BJ (cell line): ENCODE measurements at regions not wholly inside any gene's neighbourhood (a gene's known extent, or its start where the extent isn't known, plus 50 kb on each side); places are given as distances from the start of the nearest gene placed in this dataset.

Source experiments
- CTCF ChIA-PET: fragments of 350-600 bp; formaldehyde crosslinking; extraction: SDS; loops from one replicate; lab custom pipeline; 2021; ENCODE audit warnings: antibody characterized with exemption, inconsistent platforms; lab: Yijun Ruan, JAX
- POLR2A ChIA-PET: fragments of 300-600 bp; sonication (Branson Sonifier 250); formaldehyde crosslinking; extraction: SDS; loops from one replicate; lab custom pipeline; 2021; ENCODE audit warnings: antibody characterized with exemption; lab: Charles Lee
- DNase-seq: peaks from one replicate; pipeline ENCODE4 v3.0.0-alpha.2; 2011; ENCODE audit warnings: low read depth
- H3K27me3 ChIP-seq: 2 replicates; pipeline ENCODE4 v1.6.0; 2011; ENCODE audit warnings: low read length; ENCODE audit not compliant: control insufficient read depth, insufficient read depth
- H3K36me3 ChIP-seq: 2 replicates; pipeline ENCODE4 v1.5.1; 2011; ENCODE audit warnings: low read length; ENCODE audit not compliant: control insufficient read depth, insufficient read depth
- H3K4me3 ChIP-seq: 2 replicates; pipeline ENCODE4 v1.5.1; 2011; ENCODE audit warnings: low read depth, mild to moderate bottlenecking, control low read depth, low read length
- TF ChIP-seq, protein P1 (sequence below): IDR thresholded peaks from 2 replicates; pipeline ENCODE4 v1.5.1; 2011; ENCODE audit warnings: low read depth, mild to moderate bottlenecking, control low read depth, inconsistent platforms, low read length, moderate library complexity; ENCODE audit not compliant: insufficient read depth

GRCh38 chr6:128632131-128632530, 111.7 kb upstream of the PTPRK start:
- ChIA-PET POLR2A (no interaction called here), CTCF (interaction anchor here (1.1 kb wide), 1 partner anchor 11 kb away, joined by 3 read pairs; no protein-coding TSS in a partner anchor)
- Histone ChIP-seq H3K36me3 (no peaks in the 10 kb centered on the region), H3K4me3 (no peak overlapping the region), H3K27me3 (no peaks in the 10 kb centered on the region)
- DNase-seq = no peak
- TF ChIP-seq, protein P1, sequence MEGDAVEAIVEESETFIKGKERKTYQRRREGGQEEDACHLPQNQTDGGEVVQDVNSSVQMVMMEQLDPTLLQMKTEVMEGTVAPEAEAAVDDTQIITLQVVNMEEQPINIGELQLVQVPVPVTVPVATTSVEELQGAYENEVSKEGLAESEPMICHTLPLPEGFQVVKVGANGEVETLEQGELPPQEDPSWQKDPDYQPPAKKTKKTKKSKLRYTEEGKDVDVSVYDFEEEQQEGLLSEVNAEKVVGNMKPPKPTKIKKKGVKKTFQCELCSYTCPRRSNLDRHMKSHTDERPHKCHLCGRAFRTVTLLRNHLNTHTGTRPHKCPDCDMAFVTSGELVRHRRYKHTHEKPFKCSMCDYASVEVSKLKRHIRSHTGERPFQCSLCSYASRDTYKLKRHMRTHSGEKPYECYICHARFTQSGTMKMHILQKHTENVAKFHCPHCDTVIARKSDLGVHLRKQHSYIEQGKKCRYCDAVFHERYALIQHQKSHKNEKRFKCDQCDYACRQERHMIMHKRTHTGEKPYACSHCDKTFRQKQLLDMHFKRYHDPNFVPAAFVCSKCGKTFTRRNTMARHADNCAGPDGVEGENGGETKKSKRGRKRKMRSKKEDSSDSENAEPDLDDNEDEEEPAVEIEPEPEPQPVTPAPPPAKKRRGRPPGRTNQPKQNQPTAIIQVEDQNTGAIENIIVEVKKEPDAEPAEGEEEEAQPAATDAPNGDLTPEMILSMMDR = no peak

DNA sequence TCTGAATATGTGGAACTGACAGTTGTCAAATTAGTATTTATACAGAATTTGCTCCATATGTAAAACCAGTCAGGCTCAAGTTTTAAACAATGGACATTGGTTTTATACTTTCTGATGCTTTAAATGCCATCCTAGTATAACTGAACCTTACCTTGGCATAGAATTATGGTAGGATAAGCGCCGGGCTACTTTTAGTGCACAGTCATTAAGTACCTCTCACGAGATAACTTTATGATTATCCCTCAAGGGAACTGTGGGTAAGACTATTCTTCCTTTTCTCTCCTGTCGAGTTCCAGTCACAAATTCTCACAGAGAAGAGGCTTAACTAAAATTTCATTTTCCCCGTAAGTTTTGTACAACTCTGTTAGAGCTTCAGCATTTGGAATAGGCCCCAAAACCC, 110.6 kb upstream of the PTPRK start:
- POLR2A ChIA-PET = no interaction called here
- TF ChIP-seq, protein P1 = no peak
- DNase-seq = no peak

DNA sequence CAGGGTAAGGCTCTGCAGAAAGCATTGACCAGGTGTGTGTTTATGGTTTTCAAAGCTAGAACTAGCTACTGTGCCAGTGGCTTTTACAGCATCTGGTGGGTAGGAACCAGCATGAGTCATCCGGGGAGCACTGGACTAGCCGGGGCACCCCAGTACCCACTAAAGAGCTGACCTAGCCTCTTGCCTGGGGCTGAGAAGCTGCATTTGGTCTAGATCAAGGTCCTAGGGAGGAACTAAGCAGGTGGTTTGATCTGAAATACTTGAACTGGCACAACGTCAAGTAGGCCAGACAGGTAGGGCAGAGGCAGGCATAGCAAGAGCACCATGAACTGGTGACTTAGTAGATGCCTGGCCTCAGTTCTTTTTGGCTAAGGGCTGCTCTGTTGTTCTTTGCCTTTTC, 109.8 kb upstream of the PTPRK start:
- no peak for DNase-seq
- POLR2A ChIA-PET = no interaction called here
- no peak overlapping the region for H3K4me3 ChIP-seq
- CTCF ChIA-PET = interaction anchor here (0.9 to 1.1 kb wide), 3 partner anchors 22 to 110 kb away, joined by 3 read pairs; partner anchors contain the start of gene PTPRK
- TF ChIP-seq, protein P1 = no peak
- H3K36me3 ChIP-seq = no peaks in the 10 kb centered on the region
- H3K27me3 ChIP-seq = no peaks in the 10 kb centered on the region

More for the DNA sequence above, 110.6 kb upstream of the PTPRK start:
- Histone ChIP-seq H3K27me3 (no peaks in the 10 kb centered on the region), H3K36me3 (no peaks in the 10 kb centered on the region), H3K4me3 (no peak overlapping the region)
- CTCF ChIA-PET = interaction anchor here (0.6 to 1.1 kb wide), 2 partner anchors 9 to 104 kb away, joined by 3 read pairs; no protein-coding TSS in a partner anchor

DNA sequence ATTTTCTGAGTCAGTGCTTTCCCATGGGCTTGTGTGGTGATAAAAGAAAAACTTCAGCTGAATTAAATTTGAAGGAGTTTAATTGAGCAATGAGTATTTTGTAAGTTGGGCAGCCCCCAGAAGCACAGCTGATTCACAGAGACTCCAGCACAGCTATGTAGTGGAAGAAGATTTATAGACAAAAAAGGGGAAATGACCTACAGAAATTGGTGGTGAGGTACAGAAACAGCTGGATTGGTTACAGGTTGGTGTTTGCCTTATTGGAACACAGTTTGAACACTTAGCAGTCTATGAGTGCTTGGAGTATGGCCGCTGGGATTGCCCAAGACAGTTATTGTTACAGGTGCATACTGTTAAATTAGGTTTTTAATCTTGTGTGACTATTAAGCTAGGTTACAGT, 96.9 kb upstream of the PTPRK start:
- no peak overlapping the region for H3K4me3 ChIP-seq
- ChIA-PET CTCF (interaction anchor here (0.6 to 1.2 kb wide), 2 partner anchors 9 to 762 kb away, joined by 3 read pairs; no protein-coding TSS in a partner anchor), POLR2A (no interaction called here)
- no peaks in the 10 kb centered on the region for H3K36me3 ChIP-seq
- DNase-seq = no peak
- TF ChIP-seq, protein P1 = no peak
- H3K27me3 ChIP-seq = no peaks in the 10 kb centered on the region

DNA sequence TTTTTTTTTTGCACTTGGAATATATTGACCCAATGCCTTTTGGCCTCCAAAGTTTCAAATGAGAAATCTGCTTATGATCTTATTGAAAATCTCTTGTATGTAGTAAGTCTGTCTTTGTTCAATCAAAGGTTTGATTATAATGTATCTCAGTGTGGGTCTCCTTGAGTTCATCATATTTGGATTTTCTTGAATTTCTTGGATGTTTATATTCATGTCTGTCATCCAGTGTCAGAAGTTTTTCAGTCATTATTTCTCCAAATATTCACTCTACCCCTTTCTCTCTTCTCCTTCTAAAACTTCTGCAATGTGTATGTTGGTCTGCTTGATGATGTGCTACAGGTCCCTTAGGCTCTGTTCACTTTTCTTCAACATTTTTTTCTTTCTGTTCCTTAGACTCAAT, 95.9 kb upstream of the PTPRK start:
- no peaks in the 10 kb centered on the region for H3K27me3 ChIP-seq
- DNase-seq = no peak
- CTCF ChIA-PET = no interaction called here
- POLR2A ChIA-PET = no interaction called here
- TF ChIP-seq, protein P1 = no peak
- no peaks in the 10 kb centered on the region for H3K36me3 ChIP-seq
- H3K4me3 ChIP-seq = no peak overlapping the region
